ENCODE measurements at regions not wholly inside any gene's neighbourhood (a gene's known extent, or its start where the extent isn't known, plus 50 kb on each side); places are given as distances from the start of the nearest gene placed in this dataset.

DNA sequence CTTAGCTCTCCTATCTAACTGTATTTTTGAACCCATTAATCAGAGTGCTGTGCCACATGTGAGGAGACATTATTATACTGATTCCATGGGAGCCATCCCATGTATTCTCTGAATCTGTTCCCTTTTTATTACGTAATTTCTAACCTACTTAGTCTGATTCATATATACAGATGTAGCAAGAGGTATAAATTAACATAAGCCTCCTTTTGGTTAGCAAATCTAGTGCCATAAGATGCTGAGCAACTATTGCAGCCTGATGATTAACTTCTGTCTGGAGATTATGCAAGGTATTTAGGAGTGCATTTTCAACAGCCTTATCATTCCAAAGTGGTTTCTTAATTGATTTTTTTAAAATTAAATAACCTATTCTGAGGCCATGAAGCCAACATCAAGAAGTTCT, 80.2 kb upstream of the EPCAM start:
- Mint-ChIP-seq H3K36me3 (ENCODE audit: insufficient read depth in 1 of 3, low read depth in 3 of 3) (no peaks in the 10 kb centered on the region), H3K9me3 (no peaks in the 10 kb centered on the region), H3K4me3 (no peak overlapping the region), H3K4me1 (peaks cover 9 to 10% of the 10 kb centered on the region in 2 experiments), H3K27ac (no peak overlapping the region), H3K27me3 (ENCODE audit: low read depth) (no peaks in the 10 kb centered on the region; the same call in 1 of the 2 replicates)
- Histone ChIP-seq H3K4me1 (ENCODE audit: insufficient read depth, low read length) (no peaks in the 10 kb centered on the region; the same call in 1 of the 2 replicates), H3T11ph (ENCODE audit: low read length) (no peak overlapping the region), H3K23ac (ENCODE audit: insufficient read length, low read depth, low read length) (no peak overlapping the region), H3K4me2 (ENCODE audit: insufficient read depth, insufficient read length, low read length) (no peak overlapping the region), H2BK12ac (ENCODE audit: insufficient read length, low read depth, low read length) (no peak overlapping the region), H3K79me1 (ENCODE audit: insufficient read depth, low read depth, low read length, poor library complexity, severe bottlenecking) (no peaks in the 10 kb centered on the region), H2BK15ac (ENCODE audit: low read depth, low read length) (no peak overlapping the region), H3K9ac (ENCODE audit: extremely low read depth, insufficient read length, low read length) (no peak overlapping the region), H3K79me2 (ENCODE audit: insufficient read depth, low read length) (no peaks in the 10 kb centered on the region), H3K27me3 (ENCODE audit: insufficient read depth, low read length) (no peaks in the 10 kb centered on the region), H2AFZ (ENCODE audit: low read length) (no peak overlapping the region), H2BK5ac (ENCODE audit: insufficient read length, low read length) (no peak overlapping the region), H3K14ac (ENCODE audit: insufficient read depth, low read length) (no peak overlapping the region), H3K9me3 (ENCODE audit: control insufficient read depth, low read depth, low read length) (no peaks in the 10 kb centered on the region), H3K18ac (ENCODE audit: insufficient read length, low read depth, low read length) (no peak overlapping the region), H3K23me2 (ENCODE audit: insufficient read length, low read depth, low read length, poor library complexity, severe bottlenecking) (no peaks in the 10 kb centered on the region), H2BK120ac (ENCODE audit: low read depth, low read length, poor library complexity, severe bottlenecking) (no peak overlapping the region), H4K8ac (replicated peaks; ENCODE audit: insufficient read length, low read depth, low read length) (no peak overlapping the region), H4K5ac (ENCODE audit: insufficient read length, low read depth, low read length) (no peak overlapping the region), H4K20me1 (ENCODE audit: control insufficient read depth, insufficient read depth, insufficient read length) (no peaks in the 10 kb centered on the region), H2AK5ac (ENCODE audit: insufficient read length, low read length) (no peak overlapping the region), H3K4ac (ENCODE audit: low read depth, low read length) (no peak overlapping the region), H2BK20ac (ENCODE audit: low read depth, low read length, poor library complexity, severe bottlenecking) (no peak overlapping the region), H3K56ac (ENCODE audit: insufficient read length, low read depth, low read length) (no peak overlapping the region), H3K27ac (ENCODE audit: insufficient read length, low read depth, low read length) (no peak overlapping the region), H4K91ac (ENCODE audit: insufficient read length, low read depth, low read length) (no peak overlapping the region)
- TF ChIP-seq CTCF (conservative IDR thresholded peaks at IDR 0.05): no peak
- DNase-seq: no peak
- WGBS (ENCODE audit: extremely low coverage, insufficient read length, low lambda C conversion rate): no CpG with 5 or more reads among the region's 1 CpG
